ENCODE measurements at regions not wholly inside any gene's neighbourhood (a gene's known extent, or its start where the extent isn't known, plus 50 kb on each side); places are given as distances from the start of the nearest gene placed in this dataset.

DNA sequence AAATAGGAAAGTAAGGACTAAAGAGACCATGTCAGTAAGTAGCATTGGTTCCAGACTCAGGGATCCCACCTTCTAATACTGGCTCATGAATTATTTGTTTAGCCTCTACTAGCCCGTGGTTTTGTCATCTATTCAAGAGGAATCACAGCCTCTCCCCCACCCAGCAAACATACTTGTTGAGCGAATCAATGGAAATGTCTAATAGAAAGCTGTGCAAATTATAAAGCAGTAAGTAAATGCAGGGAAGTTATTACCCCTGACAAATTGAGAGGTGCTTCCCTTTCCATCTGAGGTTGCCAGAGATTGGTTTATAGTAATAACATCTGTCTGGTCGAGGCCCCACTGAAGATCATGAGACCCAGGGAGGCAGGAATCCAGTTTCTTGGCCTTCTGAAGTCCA, 219.3 kb upstream of the OSR1 start:
- TF ChIP-seq GATA3 (IDR thresholded peaks at IDR 0.05; ENCODE audit: low read depth, low read length) (no peak), GATA2 (IDR thresholded peaks at IDR 0.05; ENCODE audit: low read depth, low read length) (no peak)

DNA sequence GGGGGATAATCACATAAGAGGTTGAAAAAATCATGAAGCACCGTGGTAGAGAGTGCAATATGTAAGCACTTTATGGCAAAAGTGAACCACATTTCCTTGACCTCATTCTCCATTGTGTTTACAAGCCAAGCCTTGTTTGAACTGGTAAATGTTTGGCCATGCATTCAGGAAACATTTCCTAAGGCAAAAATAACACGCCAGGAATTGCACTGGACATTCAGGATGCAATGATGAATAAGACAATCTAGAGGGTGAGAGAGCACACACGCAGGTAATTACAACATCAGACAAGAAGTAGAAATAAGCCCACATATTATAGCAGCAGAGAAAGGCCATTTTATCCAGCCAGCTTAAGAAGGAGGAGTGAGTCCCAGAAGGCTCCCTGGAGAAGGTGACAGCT, 218.0 kb upstream of the OSR1 start:
- no peak for TF ChIP-seq GATA3 (IDR thresholded peaks at IDR 0.05; ENCODE audit: low read depth, low read length)
- no peak for TF ChIP-seq GATA2 (IDR thresholded peaks at IDR 0.05; ENCODE audit: low read depth, low read length)

DNA sequence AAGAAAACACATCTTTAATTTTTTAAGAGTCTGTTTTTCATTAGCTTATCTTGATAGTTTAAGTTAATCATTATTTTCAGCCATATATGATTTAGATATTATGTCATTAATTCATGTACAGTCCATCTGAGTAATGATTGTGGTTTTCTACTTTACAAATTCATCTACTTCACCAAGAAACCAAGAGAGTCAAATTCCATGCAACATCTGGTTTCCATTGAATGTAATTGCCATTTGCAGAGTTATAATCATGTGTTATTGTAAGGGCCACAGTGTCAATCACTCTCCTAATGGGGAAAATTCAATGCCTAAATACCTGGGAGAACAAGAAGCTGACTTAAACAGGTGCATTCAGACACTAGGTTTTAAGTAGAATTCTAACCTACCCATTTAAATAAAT, 217.2 kb upstream of the OSR1 start:
- TF ChIP-seq GATA3 (IDR thresholded peaks at IDR 0.05; ENCODE audit: low read depth, low read length) (no peak), GATA2 (IDR thresholded peaks at IDR 0.05; ENCODE audit: low read depth, low read length) (no peak)

DNA sequence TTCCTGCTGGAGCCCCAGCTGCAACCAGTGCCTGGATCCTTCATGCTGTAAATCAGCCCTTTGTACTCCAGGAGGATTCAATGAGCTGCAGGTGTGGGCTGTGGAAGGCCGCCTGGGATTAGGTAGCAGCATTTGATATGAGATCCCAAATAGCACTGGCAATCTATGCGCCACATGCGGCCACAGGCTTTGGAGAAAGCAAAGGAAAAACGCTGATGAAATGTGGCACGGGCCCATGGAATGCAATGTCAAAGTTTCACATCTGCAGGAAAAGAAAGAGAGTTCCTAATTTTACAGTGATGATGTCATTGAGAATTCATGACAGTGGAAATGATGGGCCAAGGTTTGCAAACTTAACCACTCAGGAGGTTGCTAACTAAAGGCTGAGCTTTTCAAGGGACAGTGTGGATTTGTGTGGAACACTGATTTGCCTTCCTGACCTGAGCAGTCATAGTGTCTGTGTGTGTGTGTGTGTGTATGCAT, 216.4 kb upstream of the OSR1 start:
- TF ChIP-seq GATA2 (IDR thresholded peaks at IDR 0.05; ENCODE audit: low read depth, low read length) = no peak
- no peak for TF ChIP-seq GATA3 (IDR thresholded peaks at IDR 0.05; ENCODE audit: low read depth, low read length)

DNA sequence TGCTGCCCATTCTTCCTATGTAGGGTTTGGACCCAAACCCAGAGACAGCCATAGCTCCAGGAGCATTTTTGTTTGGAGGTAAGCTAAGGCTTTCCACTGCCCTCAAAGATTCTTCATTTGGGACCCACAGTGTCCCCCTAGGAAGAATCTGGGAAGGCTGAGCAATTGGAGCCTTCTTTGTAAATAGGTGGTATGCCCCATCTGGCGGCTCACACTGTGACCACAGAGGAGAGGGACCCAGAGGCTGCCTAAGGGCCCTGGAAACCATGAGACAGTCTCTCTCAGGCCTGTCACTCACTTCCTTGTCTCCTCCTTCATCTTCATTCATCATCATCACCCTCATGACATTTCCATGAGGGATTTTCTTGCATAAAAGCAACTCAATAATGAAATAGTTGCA, 215.4 kb upstream of the OSR1 start:
- TF ChIP-seq GATA3 (IDR thresholded peaks at IDR 0.05; ENCODE audit: low read depth, low read length) (no peak), GATA2 (IDR thresholded peaks at IDR 0.05; ENCODE audit: low read depth, low read length) (no peak)

DNA sequence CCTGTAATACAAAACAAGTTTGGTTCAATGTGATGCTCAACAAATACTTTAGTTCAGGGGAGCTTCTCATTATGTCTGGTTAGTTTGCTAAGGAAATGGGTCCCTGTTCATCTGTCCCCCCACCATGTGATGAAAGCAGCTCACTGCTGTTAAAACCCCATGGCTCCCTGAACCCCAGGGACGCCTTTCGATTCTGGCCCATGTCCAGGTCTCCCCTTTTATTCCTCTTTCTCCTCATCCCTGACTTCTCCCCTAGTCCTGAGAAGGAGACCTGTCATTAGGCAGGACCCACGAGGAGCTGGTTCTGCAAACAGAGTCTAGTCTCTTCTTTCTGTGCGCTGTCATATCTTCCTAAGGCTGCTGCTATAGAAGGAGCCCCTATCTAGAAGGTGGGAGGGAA, 213.3 kb upstream of the OSR1 start:
- TF ChIP-seq GATA2 (IDR thresholded peaks at IDR 0.05; ENCODE audit: low read depth, low read length) (no peak), GATA3 (IDR thresholded peaks at IDR 0.05; ENCODE audit: low read depth, low read length) (no peak)

DNA sequence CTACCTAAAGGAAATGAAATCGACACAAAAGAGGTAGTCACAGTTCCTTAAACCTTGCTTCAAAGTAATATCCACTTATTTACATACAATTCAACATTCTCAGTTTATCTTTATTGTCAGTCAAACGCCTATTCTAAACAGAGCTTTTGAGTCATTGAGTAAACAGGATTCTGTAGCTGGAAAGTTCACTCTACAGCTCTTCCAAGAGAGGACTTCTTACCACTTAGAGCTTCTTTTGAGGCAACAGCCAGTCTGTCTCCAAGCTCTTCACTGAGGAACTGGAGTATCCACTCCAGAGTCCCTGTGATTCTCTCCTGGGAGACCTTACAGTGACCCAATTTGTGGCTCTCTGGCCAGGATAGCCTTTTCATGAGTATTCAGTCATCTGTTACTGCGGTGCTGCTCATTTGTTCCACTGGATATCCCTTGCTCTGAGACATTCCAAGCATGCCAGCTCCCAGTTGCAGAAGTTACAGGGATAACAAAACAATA, 210.9 kb upstream of the OSR1 start:
- TF ChIP-seq GATA2 (IDR thresholded peaks at IDR 0.05; ENCODE audit: low read depth, low read length) (no peak), GATA3 (IDR thresholded peaks at IDR 0.05; ENCODE audit: low read depth, low read length) (no peak)

DNA sequence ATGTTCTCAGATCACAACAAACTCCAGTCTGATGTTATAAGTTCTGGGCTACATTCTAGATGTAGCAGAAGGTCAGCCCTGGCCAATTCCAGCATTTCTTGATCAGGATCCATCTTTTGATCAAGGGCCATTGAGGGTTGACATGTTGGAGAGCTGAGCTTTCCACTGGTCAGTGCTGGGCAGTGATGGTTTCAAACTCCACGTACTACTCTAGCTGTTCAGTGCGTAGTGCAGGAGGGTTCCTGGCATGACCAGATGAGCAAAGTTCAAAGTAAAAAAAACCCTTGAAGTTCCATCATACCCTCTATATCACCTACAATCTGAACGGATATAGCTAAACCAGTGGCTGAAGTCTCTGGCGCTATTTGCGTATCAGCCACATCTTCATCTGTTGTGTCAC, 210.4 kb upstream of the OSR1 start:
- no peak for TF ChIP-seq GATA2 (IDR thresholded peaks at IDR 0.05; ENCODE audit: low read depth, low read length)
- TF ChIP-seq GATA3 (IDR thresholded peaks at IDR 0.05; ENCODE audit: low read depth, low read length) = no peak

DNA sequence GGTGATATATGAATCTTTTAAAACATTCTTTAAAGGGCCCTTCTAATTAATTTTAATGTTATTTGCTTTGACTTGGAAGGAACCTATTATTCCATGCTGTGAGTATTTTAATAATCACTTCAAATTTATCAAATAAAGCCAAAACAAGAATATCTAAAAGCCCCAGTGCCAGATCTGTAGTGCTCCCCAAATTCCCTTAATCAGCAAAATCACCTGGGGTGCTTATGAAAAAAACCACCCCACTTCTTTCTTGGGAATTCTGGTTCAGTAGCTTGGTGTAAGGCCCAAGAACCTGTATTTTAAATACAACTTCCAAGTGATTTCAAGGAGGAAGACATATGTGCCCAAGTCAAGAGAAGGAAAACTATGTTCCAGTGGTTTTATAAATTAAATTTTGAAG, 202.4 kb upstream of the OSR1 start:
- no peak for TF ChIP-seq GATA3 (IDR thresholded peaks at IDR 0.05; ENCODE audit: low read depth, low read length)
- TF ChIP-seq GATA2 (IDR thresholded peaks at IDR 0.05; ENCODE audit: low read depth, low read length) = no peak

DNA sequence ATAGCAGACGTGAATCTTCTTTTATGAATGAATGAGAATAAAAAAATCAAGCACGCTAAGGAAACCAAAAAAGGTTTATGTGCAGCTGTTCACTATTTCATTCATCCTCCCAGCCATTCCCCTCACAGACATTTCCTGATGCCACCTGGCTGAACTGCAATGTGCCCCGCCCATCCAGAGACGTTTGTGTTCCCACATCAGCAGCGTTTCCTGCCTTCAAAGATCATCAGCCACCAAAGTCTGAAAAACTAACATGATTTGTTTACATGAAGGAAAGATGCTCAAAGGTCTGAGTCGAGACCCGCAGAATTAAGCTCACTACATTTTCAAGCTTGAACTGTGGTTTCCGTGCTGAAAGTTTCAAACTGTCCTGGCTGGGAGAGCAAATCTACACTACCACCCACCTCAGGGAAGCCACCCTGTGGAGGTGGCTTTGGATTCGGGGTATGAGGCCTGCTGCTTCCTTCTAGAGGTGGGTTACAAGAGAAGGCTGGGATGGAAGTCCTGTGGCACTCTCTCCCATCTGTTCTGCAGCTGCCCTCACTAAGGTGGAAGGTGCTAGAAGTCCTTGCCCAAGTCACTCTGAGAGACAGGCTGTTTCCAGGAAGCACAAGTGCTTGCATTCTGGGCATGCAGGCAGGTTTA, 201.3 kb upstream of the OSR1 start:
- TF ChIP-seq GATA3 (IDR thresholded peaks at IDR 0.05; ENCODE audit: low read depth, low read length) (no peak), GATA2 (IDR thresholded peaks at IDR 0.05; ENCODE audit: low read depth, low read length) (no peak)

DNA sequence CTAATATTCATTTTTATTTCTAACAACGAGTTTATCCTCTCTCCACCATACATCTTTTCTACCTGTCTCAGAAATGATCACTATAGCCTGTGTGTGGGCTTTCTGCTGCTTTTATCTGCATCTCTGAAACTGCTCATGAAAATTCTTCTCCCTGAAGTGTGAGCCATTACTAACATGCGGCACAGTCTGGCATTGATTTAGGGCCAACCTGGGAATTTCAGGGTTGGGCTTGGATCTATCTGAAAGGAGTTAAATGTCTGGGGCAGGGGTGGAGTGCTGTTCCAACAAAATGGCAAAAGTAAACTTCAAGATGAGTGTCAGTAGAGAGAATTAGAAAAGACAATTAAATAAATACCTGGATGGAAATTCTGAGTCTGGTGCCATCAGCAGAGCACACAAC, 198.2 kb upstream of the OSR1 start:
- TF ChIP-seq GATA3 (IDR thresholded peaks at IDR 0.05; ENCODE audit: low read depth, low read length) (no peak), GATA2 (IDR thresholded peaks at IDR 0.05; ENCODE audit: low read depth, low read length) (no peak)

DNA sequence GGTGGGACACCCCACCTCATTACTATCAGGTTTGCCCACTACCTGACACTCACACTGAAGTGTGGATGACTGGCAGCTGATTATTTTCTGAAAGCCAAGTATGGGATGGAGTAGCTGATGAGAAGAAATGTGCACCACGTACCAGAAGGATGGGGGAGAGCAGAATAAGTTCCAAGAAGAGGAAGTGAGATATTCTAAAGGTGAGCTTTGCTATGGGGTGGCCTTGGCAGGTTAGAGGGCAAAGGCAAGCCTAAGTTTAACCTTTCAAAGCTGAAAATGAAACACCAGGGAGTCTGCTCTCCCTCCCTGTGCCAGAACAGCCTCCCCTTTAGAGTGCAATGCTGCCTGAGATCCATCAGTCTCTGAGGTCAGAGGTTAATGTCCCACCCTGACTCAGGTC, 196.1 kb upstream of the OSR1 start:
- TF ChIP-seq GATA2 (IDR thresholded peaks at IDR 0.05; ENCODE audit: low read depth, low read length) (no peak), GATA3 (IDR thresholded peaks at IDR 0.05; ENCODE audit: low read depth, low read length) (no peak)

DNA sequence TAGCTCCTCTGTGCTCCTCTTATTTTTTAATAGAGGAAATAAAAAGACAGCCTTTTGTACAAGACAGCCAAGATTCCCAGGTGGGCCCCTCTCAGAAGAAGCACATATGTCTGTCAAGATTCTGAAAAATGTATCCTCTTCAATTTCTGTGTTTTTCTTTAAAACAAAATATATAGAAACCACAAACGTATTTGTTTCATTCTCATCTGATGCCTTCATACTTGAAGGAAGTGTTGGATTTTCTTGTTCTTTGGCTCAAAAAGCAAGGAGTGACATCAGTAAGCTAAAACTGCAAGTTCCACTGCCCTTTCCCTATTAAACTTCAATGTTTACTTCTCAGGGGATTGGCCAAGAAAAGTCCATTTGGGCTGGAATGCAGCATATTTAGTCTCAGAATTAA, 193.8 kb upstream of the OSR1 start:
- TF ChIP-seq GATA2 (IDR thresholded peaks at IDR 0.05; ENCODE audit: low read depth, low read length) = no peak
- TF ChIP-seq GATA3 (IDR thresholded peaks at IDR 0.05; ENCODE audit: low read depth, low read length) = no peak

DNA sequence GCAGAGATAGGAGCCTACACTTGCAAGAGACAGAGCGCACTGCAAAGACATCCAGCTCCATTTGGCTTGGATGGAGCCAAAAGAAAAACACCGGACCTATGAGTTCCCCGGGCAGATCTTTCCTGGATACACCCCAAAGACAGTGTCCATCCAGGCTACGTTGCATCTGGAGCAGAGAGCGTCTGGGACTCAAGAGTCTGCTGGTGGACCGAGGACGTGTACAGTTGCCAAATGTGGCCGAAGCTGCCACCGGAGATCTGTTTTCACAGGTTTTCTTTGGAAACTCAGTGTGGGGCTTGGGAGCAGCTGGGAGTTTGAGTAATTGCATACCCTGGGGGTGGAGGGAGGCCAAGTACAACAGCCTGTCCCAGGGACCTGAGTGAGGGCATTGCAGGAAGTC, 192.3 kb upstream of the OSR1 start:
- TF ChIP-seq GATA3 (IDR thresholded peaks at IDR 0.05; ENCODE audit: low read depth, low read length) (no peak), GATA2 (IDR thresholded peaks at IDR 0.05; ENCODE audit: low read depth, low read length) (no peak)

DNA sequence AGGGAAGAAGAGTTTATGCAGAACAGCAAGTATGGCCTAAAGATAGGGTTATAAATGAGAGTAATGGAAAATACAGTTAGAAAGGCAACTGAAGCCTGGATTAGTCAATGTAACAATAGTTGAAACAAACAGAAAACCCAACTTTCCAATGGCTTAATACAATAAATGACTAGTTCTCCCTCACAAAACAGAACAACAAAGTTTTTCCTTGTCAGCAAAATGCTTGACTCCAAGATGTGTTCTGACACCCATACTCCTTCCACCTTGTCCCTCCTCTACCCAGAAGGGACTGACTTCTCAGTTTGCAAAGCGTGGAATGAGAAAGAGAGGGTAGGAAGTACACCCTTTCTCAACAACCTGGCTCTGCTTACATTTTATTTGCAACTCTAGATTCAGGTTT, 191.4 kb upstream of the OSR1 start:
- TF ChIP-seq GATA3 (IDR thresholded peaks at IDR 0.05; ENCODE audit: low read depth, low read length) = no peak
- no peak for TF ChIP-seq GATA2 (IDR thresholded peaks at IDR 0.05; ENCODE audit: low read depth, low read length)

DNA sequence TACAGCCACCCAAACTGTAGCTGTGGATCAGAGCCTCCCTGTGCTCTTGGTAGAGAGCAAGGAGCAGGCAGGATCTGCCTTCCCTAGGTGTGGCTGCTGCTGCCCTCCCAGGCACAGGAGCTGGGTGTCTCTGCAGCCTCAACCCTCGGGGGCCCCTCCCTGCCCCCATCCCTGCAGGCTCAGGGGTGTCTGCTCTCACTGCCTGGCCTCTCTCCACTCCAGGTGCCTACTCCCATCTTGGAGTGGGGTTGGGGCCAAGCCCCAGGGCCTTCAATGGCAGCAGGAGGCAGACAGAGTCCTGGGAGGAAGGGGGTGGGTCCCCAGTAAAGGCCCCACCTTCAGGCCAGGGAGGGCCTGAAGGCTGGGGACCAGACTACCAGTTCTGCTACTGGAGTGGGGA, 189.7 kb upstream of the OSR1 start:
- TF ChIP-seq GATA3 (IDR thresholded peaks at IDR 0.05; ENCODE audit: low read depth, low read length) (no peak), GATA2 (IDR thresholded peaks at IDR 0.05; ENCODE audit: low read depth, low read length) (no peak)
